Endothelial cell (in vitro differentiated cells): ENCODE measurements at regions not wholly inside any gene's neighbourhood (a gene's known extent, or its start where the extent isn't known, plus 50 kb on each side); places are given as distances from the start of the nearest gene placed in this dataset.

ENCODE experiments used
- DNase-seq: peaks from one replicate; pipeline ENCODE4 v3.0.0; 2021; ENCODE audit warnings: low spot score
- H3K27ac Mint-ChIP-seq: one replicate; pipeline ENCODE4 v1.8.0; 2021; ENCODE audit warnings: mixed read lengths, inconsistent platforms; ENCODE audit not compliant: unreplicated experiment
- H3K27me3 Mint-ChIP-seq: one replicate; pipeline ENCODE4 v1.8.0; 2021; ENCODE audit warnings: mild to moderate bottlenecking, moderate library complexity, mixed read lengths, inconsistent platforms; ENCODE audit not compliant: unreplicated experiment
- H3K36me3 Mint-ChIP-seq: one replicate; pipeline ENCODE4 v1.8.0; 2021; ENCODE audit warnings: mild to moderate bottlenecking, low read depth, mixed read lengths, inconsistent platforms; ENCODE audit not compliant: unreplicated experiment
- H3K4me1 Mint-ChIP-seq: one replicate; pipeline ENCODE4 v1.8.0; 2021; ENCODE audit warnings: mild to moderate bottlenecking, mixed read lengths, inconsistent platforms; ENCODE audit not compliant: unreplicated experiment
- H3K4me3 Mint-ChIP-seq: one replicate; pipeline ENCODE4 v1.8.0; 2021; ENCODE audit warnings: mild to moderate bottlenecking, mixed read lengths, inconsistent platforms; ENCODE audit not compliant: unreplicated experiment
- H3K9me3 Mint-ChIP-seq: one replicate; pipeline ENCODE4 v1.8.0; 2021; ENCODE audit warnings: mixed read lengths, inconsistent platforms; ENCODE audit not compliant: unreplicated experiment
- CTCF ChIP-seq: fragments of 200-600 bp; sonication (generic); IDR thresholded peaks from one replicate; pipeline ENCODE4 v1.5.0; 2021; ENCODE audit warnings: antibody characterized with exemption; ENCODE audit not compliant: unreplicated experiment

- H3K4me3 Mint-ChIP-seq: no peak overlapping the region
- no peaks in the 10 kb centered on the region for H3K4me1 Mint-ChIP-seq
- H3K9me3 Mint-ChIP-seq: no peaks in the 10 kb centered on the region
- H3K36me3 Mint-ChIP-seq: no peaks in the 10 kb centered on the region
- DNase-seq: no peak
- no peaks in the 10 kb centered on the region for H3K27me3 Mint-ChIP-seq
- no peak for TF ChIP-seq CTCF
- no peak overlapping the region for H3K27ac Mint-ChIP-seq
Measured at GRCh38 chr1:188941986-188942385, 1535.7 kb downstream of the BRINP3 start.

GRCh38 chr1:188949701-188950100, 1528.0 kb downstream of the BRINP3 start:
- no peak overlapping the region for H3K27ac Mint-ChIP-seq

GRCh38 chr1:188958461-188959115, 1519.1 kb downstream of the BRINP3 start:
- Mint-ChIP-seq H3K9me3 (no peaks in the 10 kb centered on the region), H3K27ac (no peak overlapping the region), H3K27me3 (no peaks in the 10 kb centered on the region), H3K4me3 (no peak overlapping the region), H3K4me1 (no peaks in the 10 kb centered on the region), H3K36me3 (no peaks in the 10 kb centered on the region)
- DNase-seq: no peak
- no peak for TF ChIP-seq CTCF

More at GRCh38 chr1:188949701-188950100, 1528.0 kb downstream of the BRINP3 start:
- Mint-ChIP-seq H3K9me3 (no peaks in the 10 kb centered on the region), H3K4me1 (no peaks in the 10 kb centered on the region), H3K36me3 (no peaks in the 10 kb centered on the region), H3K27me3 (no peaks in the 10 kb centered on the region), H3K4me3 (no peak overlapping the region)
- TF ChIP-seq CTCF: no peak
- DNase-seq: no peak

GRCh38 chr1:188986745-188987417, 1490.8 kb downstream of the BRINP3 start:
- Mint-ChIP-seq H3K27ac (no peak overlapping the region), H3K9me3 (no peaks in the 10 kb centered on the region), H3K36me3 (no peaks in the 10 kb centered on the region), H3K4me3 (no peak overlapping the region), H3K27me3 (peaks cover 2% of the 10 kb centered on the region), H3K4me1 (no peaks in the 10 kb centered on the region)
- no peak for DNase-seq
- TF ChIP-seq CTCF: no peak

- Mint-ChIP-seq H3K27me3 (peaks cover 2% of the 10 kb centered on the region), H3K9me3 (no peaks in the 10 kb centered on the region), H3K27ac (no peak overlapping the region), H3K36me3 (no peaks in the 10 kb centered on the region), H3K4me1 (no peaks in the 10 kb centered on the region), H3K4me3 (no peak overlapping the region)
- no peak for DNase-seq
- no peak for TF ChIP-seq CTCF
Measured at GRCh38 chr1:188988589-188988988, 1489.1 kb downstream of the BRINP3 start.
